GM18508 (cell line): ENCODE measurements at regions not wholly inside any gene's neighbourhood (a gene's known extent, or its start where the extent isn't known, plus 50 kb on each side); places are given as distances from the start of the nearest gene placed in this dataset.

ENCODE experiments used
- ATAC-seq: cut with Tn5 transposase; IDR thresholded peaks from one replicate; pipeline ENCODE4 v1.9.1; 2021; ENCODE audit warnings: moderate number of reproducible peaks; ENCODE audit not compliant: insufficient read depth, unreplicated experiment

- no peak for ATAC-seq
These were observed 298.4 kb upstream of the CADM1 start for GRCh38 chr11:115802641-115803040.

GRCh38 chr11:115792903-115793302 lies 288.7 kb upstream of the CADM1 start:
- no peak for ATAC-seq

GRCh38 chr11:115787302-115787701 lies 283.1 kb upstream of the CADM1 start:
- no peak for ATAC-seq

- no peak for ATAC-seq
These were observed 280.7 kb upstream of the CADM1 start for GRCh38 chr11:115784796-115785521.

GRCh38 chr11:115780646-115781362 lies 276.6 kb upstream of the CADM1 start:
- ATAC-seq = no peak

- ATAC-seq = no peak
These were observed 274.9 kb upstream of the CADM1 start for GRCh38 chr11:115778928-115779650.

- no peak for ATAC-seq
These were observed 272.7 kb upstream of the CADM1 start for GRCh38 chr11:115776916-115777315.

- ATAC-seq = no peak
These were observed 271.6 kb upstream of the CADM1 start for GRCh38 chr11:115775846-115776245.

- no peak for ATAC-seq
These were observed 270.5 kb upstream of the CADM1 start for GRCh38 chr11:115774756-115775155.

GRCh38 chr11:115769891-115770290 lies 265.7 kb upstream of the CADM1 start:
- ATAC-seq = no peak

- no peak for ATAC-seq
These were observed 263.7 kb upstream of the CADM1 start for GRCh38 chr11:115767883-115768282.

GRCh38 chr11:115767047-115767802 lies 263.0 kb upstream of the CADM1 start:
- no peak for ATAC-seq

GRCh38 chr11:115766561-115766960 lies 262.3 kb upstream of the CADM1 start:
- no peak for ATAC-seq

GRCh38 chr11:115765803-115766239 lies 261.6 kb upstream of the CADM1 start:
- no peak for ATAC-seq

GRCh38 chr11:115764176-115764575 lies 260.0 kb upstream of the CADM1 start:
- no peak for ATAC-seq

GRCh38 chr11:115761817-115762216 lies 257.6 kb upstream of the CADM1 start:
- ATAC-seq = no peak

GRCh38 chr11:115761348-115761747 lies 257.1 kb upstream of the CADM1 start:
- ATAC-seq = no peak

GRCh38 chr11:115760461-115761320 lies 256.5 kb upstream of the CADM1 start:
- no peak for ATAC-seq

GRCh38 chr11:115759622-115760460 lies 255.6 kb upstream of the CADM1 start:
- ATAC-seq = no peak
